Endodermal cell (in vitro differentiated cells): ENCODE measurements at regions not wholly inside any gene's neighbourhood (a gene's known extent, or its start where the extent isn't known, plus 50 kb on each side); places are given as distances from the start of the nearest gene placed in this dataset.

Experiments
- DNase-seq: peaks from one replicate; pipeline ENCODE4 v3.0.0-alpha.2; 2017
- H3K27ac ChIP-seq: 2 replicates; pipeline ENCODE4 v1.5.1; 2013; ENCODE audit warnings: mild to moderate bottlenecking, low read depth, low read length, moderate library complexity
- H3K27me3 ChIP-seq: 2 replicates; pipeline ENCODE4 v1.6.1; 2013; ENCODE audit warnings: mild to moderate bottlenecking, low read length, moderate library complexity; ENCODE audit not compliant: insufficient read depth, control insufficient read depth, poor library complexity, severe bottlenecking
- H3K36me3 ChIP-seq: 2 replicates; pipeline ENCODE4 v1.7.0; 2013; ENCODE audit warnings: mild to moderate bottlenecking, low read length, moderate library complexity; ENCODE audit not compliant: control insufficient read depth, insufficient read depth
- H3K4me1 ChIP-seq: one replicate; pipeline ENCODE4 v1.7.0; 2013; ENCODE audit warnings: low read length; ENCODE audit not compliant: control insufficient read depth, insufficient read depth
- H3K4me3 ChIP-seq: 2 replicates; pipeline ENCODE4 v1.5.1; 2013; ENCODE audit warnings: mild to moderate bottlenecking, low read length, moderate library complexity
- H3K9ac ChIP-seq: 2 replicates; pipeline ENCODE4 v1.6.1; 2013; ENCODE audit warnings: mild to moderate bottlenecking, low read length, moderate library complexity; ENCODE audit not compliant: poor library complexity, severe bottlenecking; ENCODE audit errors: extremely low read depth
- H3K9me3 ChIP-seq: 2 replicates; pipeline ENCODE4 v1.6.1; 2013; ENCODE audit warnings: mild to moderate bottlenecking, low read length, moderate library complexity; ENCODE audit not compliant: control insufficient read depth
- H3K27ac Mint-ChIP-seq: 2 replicates; pipeline ENCODE4 v1.8.0; 2020; ENCODE audit warnings: mixed read lengths
- H3K27me3 Mint-ChIP-seq: 2 replicates; pipeline ENCODE4 v1.8.0; 2021; ENCODE audit warnings: mild to moderate bottlenecking, mixed read lengths; ENCODE audit not compliant: insufficient read depth
- H3K36me3 Mint-ChIP-seq: 2 replicates; pipeline ENCODE4 v1.8.0; 2020; ENCODE audit warnings: low read depth, mixed read lengths
- H3K4me1 Mint-ChIP-seq: 2 replicates; pipeline ENCODE4 v1.8.0; 2020; ENCODE audit warnings: mixed read lengths
- H3K4me3 Mint-ChIP-seq: 2 replicates; pipeline ENCODE4 v1.8.0; 2020; ENCODE audit warnings: mild to moderate bottlenecking, moderate library complexity, mixed read lengths
- H3K9me3 Mint-ChIP-seq: 2 replicates; pipeline ENCODE4 v1.8.0; 2020; ENCODE audit warnings: mild to moderate bottlenecking, mixed read lengths
- WGBS, 2 experiments: methylation state at CpG; one replicate each; pipeline versions ENCODE4 v1.1.5 to v1.1.7; 2013; ENCODE audit warnings: missing lambda C conversion rate in 2 of 2, mixed read lengths in 1 of 2; ENCODE audit not compliant: insufficient coverage in 1 of 2, insufficient read length in 1 of 2; 5-methylcytosine and 5-hydroxymethylcytosine counted together
- TF ChIP-seq, protein P1 (sequence below): fragments of 200-600 bp; sonication (generic); conservative IDR thresholded peaks from 2 replicates; pipeline ENCODE4 v1.5.0; 2021; ENCODE audit warnings: antibody characterized with exemption, mild to moderate bottlenecking

DNA sequence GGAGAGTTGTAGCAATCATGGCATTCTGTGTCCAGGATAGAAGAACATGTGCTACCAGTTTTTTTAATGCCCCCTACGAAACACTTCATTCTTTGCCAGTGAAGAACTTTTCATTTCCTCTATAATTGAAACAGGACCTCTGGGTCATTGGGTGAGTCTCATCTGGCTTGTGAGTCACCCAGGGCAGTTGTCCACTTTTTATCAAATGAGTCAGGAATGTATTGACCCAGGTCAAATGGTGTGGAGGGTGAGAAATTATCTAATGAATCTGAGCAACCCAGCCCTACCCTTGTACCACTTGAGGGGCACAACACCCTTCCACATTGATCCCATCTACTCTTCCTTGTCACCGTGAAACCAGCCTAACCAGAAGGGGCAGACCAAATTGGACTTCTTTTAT is 417.3 kb upstream of the PROX1 start:
- TF ChIP-seq, protein P1, sequence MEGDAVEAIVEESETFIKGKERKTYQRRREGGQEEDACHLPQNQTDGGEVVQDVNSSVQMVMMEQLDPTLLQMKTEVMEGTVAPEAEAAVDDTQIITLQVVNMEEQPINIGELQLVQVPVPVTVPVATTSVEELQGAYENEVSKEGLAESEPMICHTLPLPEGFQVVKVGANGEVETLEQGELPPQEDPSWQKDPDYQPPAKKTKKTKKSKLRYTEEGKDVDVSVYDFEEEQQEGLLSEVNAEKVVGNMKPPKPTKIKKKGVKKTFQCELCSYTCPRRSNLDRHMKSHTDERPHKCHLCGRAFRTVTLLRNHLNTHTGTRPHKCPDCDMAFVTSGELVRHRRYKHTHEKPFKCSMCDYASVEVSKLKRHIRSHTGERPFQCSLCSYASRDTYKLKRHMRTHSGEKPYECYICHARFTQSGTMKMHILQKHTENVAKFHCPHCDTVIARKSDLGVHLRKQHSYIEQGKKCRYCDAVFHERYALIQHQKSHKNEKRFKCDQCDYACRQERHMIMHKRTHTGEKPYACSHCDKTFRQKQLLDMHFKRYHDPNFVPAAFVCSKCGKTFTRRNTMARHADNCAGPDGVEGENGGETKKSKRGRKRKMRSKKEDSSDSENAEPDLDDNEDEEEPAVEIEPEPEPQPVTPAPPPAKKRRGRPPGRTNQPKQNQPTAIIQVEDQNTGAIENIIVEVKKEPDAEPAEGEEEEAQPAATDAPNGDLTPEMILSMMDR: no peak
- DNase-seq: no peak
- no peaks in the 10 kb centered on the region for H3K27me3 ChIP-seq
- no peak overlapping the region for H3K4me3 ChIP-seq
- Mint-ChIP-seq H3K9me3 (peaks cover 21% of the 10 kb centered on the region), H3K4me1 (peaks cover 4% of the 10 kb centered on the region), H3K36me3 (peaks cover 2% of the 10 kb centered on the region), H3K27ac (no peak overlapping the region), H3K27me3 (peaks cover 36% of the 10 kb centered on the region), H3K4me3 (no peak overlapping the region)
- no peak overlapping the region for H3K9ac ChIP-seq
- no peak overlapping the region for H3K27ac ChIP-seq
- no peaks in the 10 kb centered on the region for H3K36me3 ChIP-seq
- H3K4me1 ChIP-seq: no peaks in the 10 kb centered on the region
- H3K9me3 ChIP-seq: peaks cover 23% of the 10 kb centered on the region
- 84 to 100% methylated on average over 1 to 2 of the region's 2 CpGs for WGBS, 2 experiments

DNA sequence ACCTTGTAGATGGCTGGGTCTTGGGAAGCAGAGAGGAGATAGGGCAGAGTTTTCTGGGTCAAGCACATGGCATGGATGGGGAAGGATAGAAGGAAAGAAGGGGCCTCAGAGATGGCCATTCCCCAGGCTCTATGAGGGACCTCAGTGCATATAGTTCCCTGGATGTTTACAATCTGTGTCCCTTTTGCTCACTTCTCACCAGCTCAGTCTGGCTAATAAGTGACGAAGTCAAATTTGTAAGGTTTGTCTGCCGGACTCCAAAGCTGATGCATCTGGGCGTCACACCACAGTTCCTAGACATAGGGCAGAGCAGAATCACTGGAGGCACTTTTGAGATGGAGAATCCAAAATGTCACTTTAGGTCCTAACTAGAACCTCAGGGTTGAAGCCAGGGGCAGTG is 416.4 kb upstream of the PROX1 start:
- Histone ChIP-seq H3K27ac (no peak overlapping the region), H3K9ac (no peak overlapping the region), H3K9me3 (peaks cover 18% of the 10 kb centered on the region), H3K4me1 (no peaks in the 10 kb centered on the region), H3K27me3 (no peaks in the 10 kb centered on the region), H3K36me3 (no peaks in the 10 kb centered on the region), H3K4me3 (no peak overlapping the region)
- Mint-ChIP-seq H3K27me3 (peaks cover 37% of the 10 kb centered on the region), H3K36me3 (peaks cover 2% of the 10 kb centered on the region), H3K9me3 (peaks cover 13% of the 10 kb centered on the region), H3K4me1 (peaks cover 4% of the 10 kb centered on the region), H3K27ac (no peak overlapping the region), H3K4me3 (no peak overlapping the region)
- WGBS, 2 experiments: 92% methylated on average over 3 of the region's 3 CpGs; no CpG with 5 or more reads in 1 of the 2 experiments
- no peak for DNase-seq
- TF ChIP-seq, protein P1: no peak

DNA sequence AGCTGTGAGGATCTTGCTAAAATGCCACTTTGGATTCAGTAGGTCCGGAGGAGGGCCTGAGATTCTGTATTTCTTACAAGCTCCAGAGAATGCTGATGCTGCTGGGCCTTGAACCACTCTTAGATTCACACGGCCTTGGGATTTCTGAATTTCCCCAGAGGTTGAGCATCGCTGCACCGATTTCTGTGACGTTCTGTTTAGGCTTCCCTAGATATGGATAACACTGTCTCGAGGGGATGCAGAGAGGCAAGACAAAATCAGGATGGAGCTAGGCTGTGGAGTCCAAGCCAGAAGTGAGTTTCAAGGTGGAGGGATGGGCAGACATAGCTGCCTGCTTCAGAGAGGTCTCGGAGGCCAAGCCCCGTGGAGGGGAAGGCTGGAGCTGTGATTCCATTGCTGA is 415.9 kb upstream of the PROX1 start:
- peaks cover 9% of the 10 kb centered on the region for H3K9me3 Mint-ChIP-seq
- H3K4me1 Mint-ChIP-seq: peaks cover 4% of the 10 kb centered on the region
- H3K36me3 Mint-ChIP-seq: peaks cover 2% of the 10 kb centered on the region
- Histone ChIP-seq H3K9ac (no peak overlapping the region), H3K27me3 (no peaks in the 10 kb centered on the region), H3K4me1 (no peaks in the 10 kb centered on the region), H3K9me3 (peaks cover 15% of the 10 kb centered on the region), H3K36me3 (no peaks in the 10 kb centered on the region), H3K27ac (no peak overlapping the region), H3K4me3 (no peak overlapping the region)
- H3K4me3 Mint-ChIP-seq: no peak overlapping the region
- DNase-seq: no peak
- peaks cover 37% of the 10 kb centered on the region for H3K27me3 Mint-ChIP-seq
- WGBS, 2 experiments: 93 to 96% methylated on average over 8 of the region's 8 CpGs
- no peak overlapping the region for H3K27ac Mint-ChIP-seq
- TF ChIP-seq, protein P1: no peak
